WI38 (cell line): ENCODE measurements at regions not wholly inside any gene's neighbourhood (a gene's known extent, or its start where the extent isn't known, plus 50 kb on each side); places are given as distances from the start of the nearest gene placed in this dataset.

Source experiments
- H3K4me3 ChIP-seq: 2 replicates; pipeline ENCODE4 v1.5.1; 2011; ENCODE audit warnings: low read depth, mild to moderate bottlenecking, control low read depth, low read length
- TF ChIP-seq, protein P1 (sequence below): IDR thresholded peaks from 2 replicates; pipeline ENCODE4 v1.5.1; 2012; ENCODE audit warnings: low read depth, mild to moderate bottlenecking, control low read depth, low read length

- no peak overlapping the region for H3K4me3 ChIP-seq
- TF ChIP-seq, protein P1, sequence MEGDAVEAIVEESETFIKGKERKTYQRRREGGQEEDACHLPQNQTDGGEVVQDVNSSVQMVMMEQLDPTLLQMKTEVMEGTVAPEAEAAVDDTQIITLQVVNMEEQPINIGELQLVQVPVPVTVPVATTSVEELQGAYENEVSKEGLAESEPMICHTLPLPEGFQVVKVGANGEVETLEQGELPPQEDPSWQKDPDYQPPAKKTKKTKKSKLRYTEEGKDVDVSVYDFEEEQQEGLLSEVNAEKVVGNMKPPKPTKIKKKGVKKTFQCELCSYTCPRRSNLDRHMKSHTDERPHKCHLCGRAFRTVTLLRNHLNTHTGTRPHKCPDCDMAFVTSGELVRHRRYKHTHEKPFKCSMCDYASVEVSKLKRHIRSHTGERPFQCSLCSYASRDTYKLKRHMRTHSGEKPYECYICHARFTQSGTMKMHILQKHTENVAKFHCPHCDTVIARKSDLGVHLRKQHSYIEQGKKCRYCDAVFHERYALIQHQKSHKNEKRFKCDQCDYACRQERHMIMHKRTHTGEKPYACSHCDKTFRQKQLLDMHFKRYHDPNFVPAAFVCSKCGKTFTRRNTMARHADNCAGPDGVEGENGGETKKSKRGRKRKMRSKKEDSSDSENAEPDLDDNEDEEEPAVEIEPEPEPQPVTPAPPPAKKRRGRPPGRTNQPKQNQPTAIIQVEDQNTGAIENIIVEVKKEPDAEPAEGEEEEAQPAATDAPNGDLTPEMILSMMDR, result no peak
These were observed 63.3 kb upstream of the ARHGEF3 start for GRCh38 chr3:56864918-56865524.

GRCh38 chr3:56864090-56864489 is 62.3 kb upstream of the ARHGEF3 start:
- TF ChIP-seq, protein P1, result no peak
- no peak overlapping the region for H3K4me3 ChIP-seq

DNA sequence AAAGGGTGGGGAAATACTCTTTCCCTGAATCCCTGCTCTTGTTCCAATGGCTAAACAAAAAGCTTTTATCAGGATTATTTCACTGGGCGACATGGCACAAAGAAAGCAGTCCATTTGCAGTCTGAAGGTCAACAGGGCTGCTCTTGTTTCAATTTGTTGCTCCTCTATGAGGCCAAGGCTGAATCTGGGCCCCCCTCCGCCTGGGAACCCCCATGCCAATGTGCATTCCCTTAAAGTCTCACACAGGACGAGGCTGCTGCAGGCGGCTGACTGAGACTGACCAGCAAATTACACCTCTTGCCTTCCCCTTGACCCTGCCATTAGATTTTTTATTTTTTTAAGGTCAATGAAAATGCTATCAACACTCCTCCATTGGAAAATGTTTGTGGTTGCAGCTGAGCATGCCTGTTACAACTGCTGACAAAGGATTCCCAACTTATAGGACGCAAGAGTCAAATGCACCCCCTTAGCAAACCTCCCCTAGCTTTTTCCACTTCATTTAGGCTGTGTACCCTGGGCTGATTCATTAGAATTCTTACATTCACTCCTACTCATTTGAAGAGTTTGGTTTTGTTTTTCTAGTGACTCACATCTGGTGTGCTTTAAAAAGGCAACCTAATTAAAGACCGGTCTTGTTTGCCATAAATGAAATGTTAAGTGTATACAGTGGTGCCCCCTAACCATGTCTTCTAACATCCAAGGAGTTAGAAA is 60.8 kb upstream of the ARHGEF3 start:
- no peak overlapping the region for H3K4me3 ChIP-seq
- TF ChIP-seq, protein P1, result no peak

DNA sequence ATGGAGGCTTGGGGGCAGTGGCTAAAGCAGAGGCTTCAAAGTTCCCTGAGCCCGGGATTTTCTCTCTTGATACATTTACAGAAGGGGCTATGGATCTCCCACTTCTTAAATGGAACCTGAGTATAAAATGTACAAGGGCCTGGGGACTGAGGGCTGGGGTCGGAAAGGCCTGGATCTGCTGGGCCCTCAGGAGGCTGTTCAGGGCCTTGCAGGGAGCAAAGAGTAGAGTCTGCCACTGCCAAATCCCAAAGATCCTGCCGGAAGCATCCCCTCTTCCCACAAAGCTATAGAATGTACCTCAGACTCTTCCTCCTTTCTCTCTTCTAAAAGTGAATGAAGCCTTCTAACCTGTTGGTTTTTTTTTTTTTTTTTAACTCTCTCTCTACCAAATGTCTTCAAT is 59.8 kb upstream of the ARHGEF3 start:
- no peak overlapping the region for H3K4me3 ChIP-seq
- TF ChIP-seq, protein P1, result no peak

DNA sequence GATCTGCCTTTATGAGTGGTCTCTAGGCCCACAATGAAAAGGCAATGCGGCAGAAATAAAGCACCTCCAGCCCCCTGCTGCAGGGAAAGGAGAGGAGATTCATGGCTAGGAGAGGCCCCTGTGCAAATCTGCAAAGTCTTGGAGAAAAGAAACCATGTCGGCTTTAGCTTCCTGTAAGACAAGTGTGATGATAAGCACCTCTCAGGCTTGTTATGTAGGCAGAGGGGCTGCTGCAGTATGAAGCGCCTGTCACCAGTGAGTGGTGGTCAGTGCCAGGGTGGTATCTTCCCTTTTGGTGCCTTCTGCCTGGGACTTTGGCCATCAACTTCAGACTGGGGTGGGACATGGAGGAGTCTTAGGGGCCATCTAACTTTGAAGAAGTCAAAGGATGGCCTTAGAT is 59.2 kb upstream of the ARHGEF3 start:
- H3K4me3 ChIP-seq, result no peak overlapping the region
- TF ChIP-seq, protein P1, result no peak

DNA sequence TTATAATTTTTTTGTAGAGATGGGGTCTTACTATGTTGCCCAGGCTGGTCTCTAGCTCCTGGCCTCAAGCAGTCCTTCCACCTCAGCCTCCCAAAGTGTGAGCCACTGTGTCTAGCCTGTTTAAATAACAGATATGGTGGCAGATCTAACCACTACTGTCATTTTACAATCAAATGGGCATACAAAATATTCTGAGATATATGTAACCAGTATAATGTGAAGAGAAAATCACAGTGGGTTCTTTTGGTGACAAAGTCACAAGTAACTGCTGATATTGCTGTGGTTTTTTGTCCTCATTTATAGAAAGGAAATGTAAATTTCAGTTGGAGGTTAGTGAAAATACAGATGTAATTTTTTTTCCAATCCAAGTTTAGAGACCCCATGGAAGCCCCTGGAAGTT is 58.6 kb upstream of the ARHGEF3 start:
- H3K4me3 ChIP-seq, result no peak overlapping the region
- TF ChIP-seq, protein P1, result no peak

- H3K4me3 ChIP-seq, result no peak overlapping the region
- TF ChIP-seq, protein P1, result no peak
These were observed 56.6 kb upstream of the ARHGEF3 start for GRCh38 chr3:56858331-56858730.
